Mesothelial cell of epicardium (in vitro differentiated cells): ENCODE measurements at regions not wholly inside any gene's neighbourhood (a gene's known extent, or its start where the extent isn't known, plus 50 kb on each side); places are given as distances from the start of the nearest gene placed in this dataset.

Experiments
- DNase-seq, 2 experiments: peaks; one replicate each; pipeline ENCODE4 v3.0.0; 2021; ENCODE audit warnings: low spot score in 2 of 2; ENCODE audit not compliant: unreplicated experiment in 2 of 2
- H3K27ac Mint-ChIP-seq: 2 replicates; pipeline ENCODE4 v1.8.0; 2021; ENCODE audit warnings: mixed read lengths
- H3K27me3 Mint-ChIP-seq: 2 replicates; pipeline ENCODE4 v1.8.0; 2021; ENCODE audit warnings: low read depth, mixed read lengths
- H3K36me3 Mint-ChIP-seq: 2 replicates; pipeline ENCODE4 v1.8.0; 2021; ENCODE audit warnings: mixed read lengths
- H3K4me1 Mint-ChIP-seq: 2 replicates; pipeline ENCODE4 v1.8.0; 2021; ENCODE audit warnings: mixed read lengths
- H3K4me3 Mint-ChIP-seq: 2 replicates; pipeline ENCODE4 v1.8.0; 2021; ENCODE audit warnings: mild to moderate bottlenecking, moderate library complexity, mixed read lengths
- H3K9me3 Mint-ChIP-seq: 2 replicates; pipeline ENCODE4 v1.8.0; 2021; ENCODE audit warnings: mixed read lengths
- CTCF ChIP-seq: fragments of 200-600 bp; sonication (generic); IDR thresholded peaks from one replicate; pipeline ENCODE4 v1.5.0; 2021; ENCODE audit warnings: antibody characterized with exemption; ENCODE audit not compliant: unreplicated experiment

- Mint-ChIP-seq H3K4me3 (no peak overlapping the region), H3K27ac (peak overlapping the region; percentile 72), H3K9me3 (no peaks in the 10 kb centered on the region), H3K36me3 (no peaks in the 10 kb centered on the region), H3K27me3 (no peaks in the 10 kb centered on the region), H3K4me1 (peaks cover 26% of the 10 kb centered on the region)
- no peak for DNase-seq
- no peak for TF ChIP-seq CTCF
Measured at GRCh38 chr10:78817361-78817760, 251.4 kb upstream of the ZMIZ1 start.

GRCh38 chr10:78817804-78818203 is 251.0 kb upstream of the ZMIZ1 start:
- Mint-ChIP-seq H3K27ac (peak overlapping the region; percentile 72), H3K27me3 (no peaks in the 10 kb centered on the region), H3K9me3 (no peaks in the 10 kb centered on the region), H3K36me3 (no peaks in the 10 kb centered on the region), H3K4me1 (peaks cover 26% of the 10 kb centered on the region), H3K4me3 (no peak overlapping the region)
- no peak for DNase-seq
- no peak for TF ChIP-seq CTCF

- Mint-ChIP-seq H3K36me3 (no peaks in the 10 kb centered on the region), H3K9me3 (no peaks in the 10 kb centered on the region), H3K27me3 (no peaks in the 10 kb centered on the region), H3K4me3 (no peak overlapping the region), H3K27ac (peak overlapping the region; percentile 32), H3K4me1 (peaks cover 15% of the 10 kb centered on the region)
- no peak for DNase-seq
- TF ChIP-seq CTCF = no peak
Measured at GRCh38 chr10:78819361-78820006, 249.3 kb upstream of the ZMIZ1 start.

GRCh38 chr10:78820007-78820362 is 248.8 kb upstream of the ZMIZ1 start:
- Mint-ChIP-seq H3K36me3 (no peaks in the 10 kb centered on the region), H3K4me1 (peaks cover 15% of the 10 kb centered on the region), H3K4me3 (no peak overlapping the region), H3K27ac (peak overlapping the region; percentile 48), H3K9me3 (no peaks in the 10 kb centered on the region), H3K27me3 (no peaks in the 10 kb centered on the region)
- DNase-seq = no peak
- TF ChIP-seq CTCF = no peak

GRCh38 chr10:78821052-78821451 is 247.7 kb upstream of the ZMIZ1 start:
- H3K9me3 Mint-ChIP-seq = no peaks in the 10 kb centered on the region
- no peak for DNase-seq
- H3K4me1 Mint-ChIP-seq = peaks cover 15% of the 10 kb centered on the region
- no peak for TF ChIP-seq CTCF
- H3K4me3 Mint-ChIP-seq = no peak overlapping the region
- no peaks in the 10 kb centered on the region for H3K27me3 Mint-ChIP-seq
- no peaks in the 10 kb centered on the region for H3K36me3 Mint-ChIP-seq
- no peak overlapping the region for H3K27ac Mint-ChIP-seq
